Thoracic aorta (tissue), 2 donors: ENCODE measurements at regions not wholly inside any gene's neighbourhood (a gene's known extent, or its start where the extent isn't known, plus 50 kb on each side); places are given as distances from the start of the nearest gene placed in this dataset.

Experiments
- ATAC-seq: fragments of 150-250 bp; one replicate; pipeline ENCODE4 v1.8.0; 2017; ENCODE audit warnings: low read depth; ENCODE audit not compliant: insufficient number of reproducible peaks, low FRiP score
- DNase-seq: peaks from one replicate; pipeline ENCODE4 v3.0.0-alpha.2; 2020; ENCODE audit warnings: low spot score
- H3K27ac ChIP-seq, 2 donors: fragments of 200-600 bp; sonication (generic); 1 replicate in 1 of 2; 2 replicates in 1 of 2; pipeline ENCODE4 v1.5.1; 2016; ENCODE audit warnings: mild to moderate bottlenecking in 2 of 2, moderate library complexity in 2 of 2
- H3K27me3 ChIP-seq: fragments of 200-600 bp; sonication (generic); replicated peaks from 2 replicates; pipeline ENCODE4 v1.6.0; 2016; ENCODE audit warnings: mild to moderate bottlenecking; ENCODE audit not compliant: insufficient read depth
- H3K36me3 ChIP-seq: fragments of 200-600 bp; sonication (generic); one replicate; pipeline ENCODE4 v1.5.1; 2016
- H3K4me1 ChIP-seq, 2 donors: fragments of 200-600 bp; sonication (generic); 1 replicate in 1 of 2; 2 replicates in 1 of 2; pipeline versions ENCODE4 v1.5.1 to v1.6.0; 2016; ENCODE audit warnings: low read depth in 2 of 2, mild to moderate bottlenecking in 1 of 2; ENCODE audit not compliant: control insufficient read depth in 1 of 2
- H3K4me3 ChIP-seq: fragments of 200-600 bp; sonication (generic); 2 replicates; pipeline ENCODE4 v1.5.1; 2016; ENCODE audit warnings: mild to moderate bottlenecking
- H3K9me3 ChIP-seq: fragments of 200-600 bp; sonication (generic); 2 replicates; pipeline ENCODE4 v1.5.1; 2016
- TF ChIP-seq, protein P1 (sequence below): fragments of 200-600 bp; sonication (generic); IDR thresholded peaks from one replicate; pipeline ENCODE4 v1.5.1; 2019; ENCODE audit warnings: antibody characterized with exemption

DNA sequence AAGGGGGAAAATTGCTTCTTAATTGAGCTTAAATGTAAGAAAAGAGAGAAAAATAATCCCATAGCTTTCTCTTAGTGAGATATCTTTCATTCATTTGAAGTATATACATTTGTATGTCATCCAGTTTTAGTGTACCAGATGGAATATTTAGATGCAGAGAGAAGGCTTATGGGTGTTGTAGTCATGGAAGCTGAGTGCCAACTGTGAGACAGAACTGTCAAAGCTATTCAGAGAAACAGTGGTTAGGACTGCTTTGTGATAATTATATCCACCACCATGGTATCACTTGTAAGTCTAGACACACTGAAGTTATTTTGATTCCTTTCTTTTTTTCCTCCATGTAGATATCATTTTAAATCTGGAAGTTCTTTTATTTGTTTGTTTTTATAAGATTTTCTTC lies 524.3 kb upstream of the EPHA7 start:
- DNase-seq: no peak
- no peak overlapping the region for H3K4me3 ChIP-seq
- no peak overlapping the region for H3K27ac ChIP-seq
- no peaks in the 10 kb centered on the region for H3K9me3 ChIP-seq
- TF ChIP-seq, protein P1, sequence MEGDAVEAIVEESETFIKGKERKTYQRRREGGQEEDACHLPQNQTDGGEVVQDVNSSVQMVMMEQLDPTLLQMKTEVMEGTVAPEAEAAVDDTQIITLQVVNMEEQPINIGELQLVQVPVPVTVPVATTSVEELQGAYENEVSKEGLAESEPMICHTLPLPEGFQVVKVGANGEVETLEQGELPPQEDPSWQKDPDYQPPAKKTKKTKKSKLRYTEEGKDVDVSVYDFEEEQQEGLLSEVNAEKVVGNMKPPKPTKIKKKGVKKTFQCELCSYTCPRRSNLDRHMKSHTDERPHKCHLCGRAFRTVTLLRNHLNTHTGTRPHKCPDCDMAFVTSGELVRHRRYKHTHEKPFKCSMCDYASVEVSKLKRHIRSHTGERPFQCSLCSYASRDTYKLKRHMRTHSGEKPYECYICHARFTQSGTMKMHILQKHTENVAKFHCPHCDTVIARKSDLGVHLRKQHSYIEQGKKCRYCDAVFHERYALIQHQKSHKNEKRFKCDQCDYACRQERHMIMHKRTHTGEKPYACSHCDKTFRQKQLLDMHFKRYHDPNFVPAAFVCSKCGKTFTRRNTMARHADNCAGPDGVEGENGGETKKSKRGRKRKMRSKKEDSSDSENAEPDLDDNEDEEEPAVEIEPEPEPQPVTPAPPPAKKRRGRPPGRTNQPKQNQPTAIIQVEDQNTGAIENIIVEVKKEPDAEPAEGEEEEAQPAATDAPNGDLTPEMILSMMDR: no peak
- ATAC-seq: no peak
- no peaks in the 10 kb centered on the region for H3K4me1 ChIP-seq
- no peaks in the 10 kb centered on the region for H3K27me3 ChIP-seq
- H3K36me3 ChIP-seq: no peaks in the 10 kb centered on the region

DNA sequence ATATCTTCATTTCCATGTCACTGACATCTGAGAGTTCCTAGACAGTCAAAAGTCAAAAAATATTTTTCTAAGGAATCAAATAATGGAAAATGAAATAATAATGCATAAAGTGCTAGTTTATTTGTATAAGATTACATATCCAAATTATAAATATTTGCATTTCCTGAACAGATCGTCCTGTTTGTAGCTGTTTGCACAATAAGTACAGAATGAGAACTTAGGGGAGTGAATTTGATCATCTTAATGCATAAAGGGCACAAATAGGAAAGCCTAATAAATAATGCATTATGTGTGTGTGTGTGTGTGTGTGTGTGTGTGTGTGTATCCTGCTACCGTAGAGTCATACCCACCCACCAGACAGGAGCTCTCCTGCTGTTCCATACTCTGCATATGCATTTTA lies 521.0 kb upstream of the EPHA7 start:
- H3K4me1 ChIP-seq: no peaks in the 10 kb centered on the region
- TF ChIP-seq, protein P1: no peak
- DNase-seq: no peak
- no peak for ATAC-seq
- no peak overlapping the region for H3K27ac ChIP-seq
- no peaks in the 10 kb centered on the region for H3K36me3 ChIP-seq
- no peaks in the 10 kb centered on the region for H3K27me3 ChIP-seq
- no peak overlapping the region for H3K4me3 ChIP-seq
- no peaks in the 10 kb centered on the region for H3K9me3 ChIP-seq

DNA sequence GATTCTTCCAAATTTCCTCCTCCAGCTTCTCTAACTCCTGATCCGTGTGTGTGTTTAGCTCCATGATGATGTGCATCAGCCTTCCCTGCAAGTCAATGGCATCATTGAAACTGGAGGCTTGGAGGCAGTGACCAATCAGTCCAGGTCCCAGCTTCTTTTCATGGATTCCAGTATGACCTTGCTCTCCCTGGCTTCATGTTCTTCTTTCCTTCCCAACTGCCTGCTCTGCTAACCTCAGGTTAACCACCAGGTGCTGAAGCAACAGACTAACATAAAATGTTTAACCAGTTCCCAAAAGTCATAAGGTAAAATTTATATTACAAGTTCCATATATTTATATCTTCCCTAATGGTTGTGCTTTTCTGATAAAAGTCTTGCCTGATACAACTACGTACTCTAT lies 512.8 kb upstream of the EPHA7 start:
- TF ChIP-seq, protein P1: no peak
- no peaks in the 10 kb centered on the region for H3K36me3 ChIP-seq
- ATAC-seq (no peak), DNase-seq (no peak)
- no peaks in the 10 kb centered on the region for H3K27me3 ChIP-seq
- no peaks in the 10 kb centered on the region for H3K4me1 ChIP-seq
- no peak overlapping the region for H3K27ac ChIP-seq
- no peaks in the 10 kb centered on the region for H3K9me3 ChIP-seq
- H3K4me3 ChIP-seq: no peak overlapping the region

DNA sequence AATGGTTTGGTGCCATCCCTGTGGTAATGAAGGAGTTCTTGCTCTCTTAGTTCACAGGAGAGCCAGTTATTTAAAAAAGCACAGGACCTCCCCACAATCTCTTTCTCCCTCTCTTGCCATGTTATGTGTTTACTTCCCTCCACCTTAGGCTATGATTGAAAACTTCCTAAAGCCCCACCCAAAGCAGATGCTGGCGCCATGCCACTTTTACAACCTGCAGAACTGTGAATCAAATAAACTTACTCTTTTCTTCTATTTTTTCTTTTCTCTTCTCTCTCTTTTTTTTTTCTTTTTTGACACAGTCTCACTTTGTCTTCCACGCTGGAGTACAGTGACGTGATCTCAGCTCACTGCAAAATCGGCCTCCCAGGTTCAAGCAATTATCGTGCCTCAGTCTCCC lies 508.4 kb upstream of the EPHA7 start:
- H3K27me3 ChIP-seq: no peaks in the 10 kb centered on the region
- ATAC-seq: no peak
- H3K27ac ChIP-seq: no peak overlapping the region
- no peaks in the 10 kb centered on the region for H3K36me3 ChIP-seq
- TF ChIP-seq, protein P1: no peak
- no peak overlapping the region for H3K4me3 ChIP-seq
- H3K4me1 ChIP-seq: no peaks in the 10 kb centered on the region
- DNase-seq: no peak
- no peaks in the 10 kb centered on the region for H3K9me3 ChIP-seq

DNA sequence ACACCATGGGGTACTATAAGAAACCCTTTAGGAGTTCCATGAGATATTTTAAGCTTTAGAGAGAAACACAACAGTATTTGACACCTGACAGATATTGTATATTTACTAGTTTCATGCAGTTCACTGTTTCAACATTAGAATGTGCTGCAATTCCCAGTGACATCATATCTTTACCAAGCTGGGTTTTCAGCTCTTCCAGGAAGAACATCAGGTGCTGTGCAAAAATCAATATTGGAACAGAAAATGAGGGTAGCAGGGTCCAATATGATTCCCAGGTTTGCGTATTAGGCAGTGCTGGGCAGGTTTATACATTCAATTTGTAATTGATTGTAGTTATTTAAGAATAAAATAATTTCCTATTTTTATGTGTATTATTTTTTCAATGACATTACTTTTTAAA lies 500.0 kb upstream of the EPHA7 start:
- Histone ChIP-seq H3K4me3 (no peak overlapping the region), H3K36me3 (no peaks in the 10 kb centered on the region), H3K27me3 (no peaks in the 10 kb centered on the region), H3K9me3 (no peaks in the 10 kb centered on the region), H3K4me1 (no peaks in the 10 kb centered on the region), H3K27ac (no peak overlapping the region)
- TF ChIP-seq, protein P1: no peak
- ATAC-seq (no peak), DNase-seq (no peak)
